ENCODE measurements at regions not wholly inside any gene's neighbourhood (a gene's known extent, or its start where the extent isn't known, plus 50 kb on each side); places are given as distances from the start of the nearest gene placed in this dataset.

- Histone ChIP-seq H3K9me3 (no peaks in the 10 kb centered on the region), H3K4me3 (no peak overlapping the region), H3K36me3 (no peaks in the 10 kb centered on the region), H3K27me3 (replicated peaks in 1 of 7) (no peaks in the 10 kb centered on the region), H3K27ac (no peak overlapping the region), H3K4me1 (no peaks in the 10 kb centered on the region)
- WGBS, 5 donors: 80 to 92% (median 84%) methylated on average over 6 of the region's 6 CpGs
- DNase-seq: no peak
- TF ChIP-seq POLR2A (IDR thresholded peaks at IDR 0.05) (no peak), CTCF (IDR thresholded peaks at IDR 0.05 in 8 of 11, conservative IDR thresholded peaks at IDR 0.05 in 3 of 11) (no peak), POLR2AphosphoS5 (IDR thresholded peaks at IDR 0.05) (no peak)
- intact Hi-C loops (cut with DNase I; ENCODE audit: low total_unique reads): no loop called here
Measured at GRCh38 chr1:81547261-81547911, 253.3 kb upstream of the ADGRL2 start.

DNA sequence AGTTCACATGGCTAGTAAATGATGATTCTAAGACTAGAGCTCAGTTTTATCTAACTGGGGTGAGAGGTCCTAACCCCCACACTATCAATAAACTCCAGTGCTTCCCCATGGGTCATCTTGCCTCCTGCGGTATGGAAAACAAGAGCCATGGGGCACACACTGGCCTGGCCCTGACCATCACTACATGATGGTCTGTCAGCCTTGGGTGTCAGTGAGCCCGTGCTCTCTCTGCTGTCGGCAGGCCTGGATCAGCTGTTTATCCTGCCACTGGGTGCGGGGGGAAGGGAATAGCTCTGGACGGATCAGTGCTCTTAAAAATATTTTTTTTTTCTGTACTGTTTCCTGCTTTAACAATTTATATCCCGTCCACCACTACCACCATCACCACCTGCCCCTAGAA is 255.0 kb upstream of the ADGRL2 start:
- Histone ChIP-seq H3K27me3 (replicated peaks in 1 of 7) (no peaks in the 10 kb centered on the region), H3K4me3 (no peak overlapping the region), H3K4me1 (no peaks in the 10 kb centered on the region), H3K9me3 (no peaks in the 10 kb centered on the region), H3K36me3 (no peaks in the 10 kb centered on the region), H3K27ac (no peak overlapping the region)
- TF ChIP-seq POLR2AphosphoS5 (IDR thresholded peaks at IDR 0.05) (no peak), CTCF (IDR thresholded peaks at IDR 0.05 in 8 of 11, conservative IDR thresholded peaks at IDR 0.05 in 3 of 11) (no peak), POLR2A (IDR thresholded peaks at IDR 0.05) (no peak)
- intact Hi-C loops (cut with DNase I; ENCODE audit: low total_unique reads): no loop called here
- 71 to 85% (median 84%) methylated on average over 6 of the region's 6 CpGs for WGBS, 5 donors
- DNase-seq: no peak

GRCh38 chr1:81543764-81544163 is 257.0 kb upstream of the ADGRL2 start:
- no peaks in the 10 kb centered on the region for H3K27me3 ChIP-seq (replicated peaks in 1 of 7)
- TF ChIP-seq CTCF (IDR thresholded peaks at IDR 0.05 in 8 of 11, conservative IDR thresholded peaks at IDR 0.05 in 3 of 11) (no peak), POLR2A (IDR thresholded peaks at IDR 0.05) (no peak), POLR2AphosphoS5 (IDR thresholded peaks at IDR 0.05) (no peak)
- H3K36me3 ChIP-seq: no peaks in the 10 kb centered on the region
- no peaks in the 10 kb centered on the region for H3K4me1 ChIP-seq
- no peak overlapping the region for H3K4me3 ChIP-seq
- 84 to 94% (median 87%) methylated on average over 6 of the region's 6 CpGs for WGBS, 5 donors
- no peaks in the 10 kb centered on the region for H3K9me3 ChIP-seq
- intact Hi-C loops (cut with DNase I; ENCODE audit: low total_unique reads): no loop called here
- H3K27ac ChIP-seq: no peak overlapping the region
- DNase-seq: no peak

GRCh38 chr1:81542196-81542595 is 258.5 kb upstream of the ADGRL2 start:
- Histone ChIP-seq H3K9me3 (no peaks in the 10 kb centered on the region), H3K27me3 (replicated peaks in 1 of 7) (no peaks in the 10 kb centered on the region), H3K4me1 (no peaks in the 10 kb centered on the region), H3K27ac (no peak overlapping the region), H3K4me3 (no peak overlapping the region), H3K36me3 (no peaks in the 10 kb centered on the region)
- intact Hi-C loops (cut with DNase I; ENCODE audit: low total_unique reads): no loop called here
- whole genome bisulfite sequencing, 5 donors: 85 to 91% (median 88%) methylated on average over 5 of the region's 5 CpGs
- DNase-seq: no peak
- no peak for TF ChIP-seq POLR2AphosphoS5 (IDR thresholded peaks at IDR 0.05)
- no peak for TF ChIP-seq CTCF (IDR thresholded peaks at IDR 0.05 in 8 of 11, conservative IDR thresholded peaks at IDR 0.05 in 3 of 11)
- TF ChIP-seq POLR2A (IDR thresholded peaks at IDR 0.05): no peak
